ENCODE measurements at regions not wholly inside any gene's neighbourhood (a gene's known extent, or its start where the extent isn't known, plus 50 kb on each side); places are given as distances from the start of the nearest gene placed in this dataset.
"Not testable (repeated sequence)": the region's sequence is repeated elsewhere in the genome, so short reads cannot be mapped to it uniquely, and the experiment has no call there.

DNA sequence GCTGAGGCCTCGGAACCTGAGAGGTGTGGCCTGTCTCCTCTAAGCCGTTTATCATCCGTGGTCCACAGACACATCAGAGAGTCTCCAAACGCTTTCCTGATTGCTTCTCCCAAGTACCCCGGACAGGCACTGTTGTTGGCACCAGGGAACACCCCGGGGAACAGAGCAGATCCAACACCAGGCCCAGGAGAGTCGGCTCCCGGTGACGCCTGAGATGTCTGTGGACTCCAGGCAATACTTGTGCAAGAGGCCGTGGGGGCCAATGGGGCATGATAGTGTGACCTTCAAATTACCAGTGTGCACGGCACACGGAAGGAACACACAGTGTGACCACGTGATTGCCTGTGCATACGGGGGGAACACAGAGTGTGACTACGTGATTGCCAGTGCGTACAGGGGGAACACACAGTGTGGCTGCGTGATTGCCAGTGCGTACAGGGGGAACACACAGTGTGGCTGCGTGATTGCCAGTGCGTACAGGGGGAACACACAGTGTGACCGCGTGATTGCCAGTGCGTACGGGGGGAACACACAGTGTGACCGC, 136.6 kb downstream of the RTP5 start:
- TF ChIP-seq, protein P1, sequence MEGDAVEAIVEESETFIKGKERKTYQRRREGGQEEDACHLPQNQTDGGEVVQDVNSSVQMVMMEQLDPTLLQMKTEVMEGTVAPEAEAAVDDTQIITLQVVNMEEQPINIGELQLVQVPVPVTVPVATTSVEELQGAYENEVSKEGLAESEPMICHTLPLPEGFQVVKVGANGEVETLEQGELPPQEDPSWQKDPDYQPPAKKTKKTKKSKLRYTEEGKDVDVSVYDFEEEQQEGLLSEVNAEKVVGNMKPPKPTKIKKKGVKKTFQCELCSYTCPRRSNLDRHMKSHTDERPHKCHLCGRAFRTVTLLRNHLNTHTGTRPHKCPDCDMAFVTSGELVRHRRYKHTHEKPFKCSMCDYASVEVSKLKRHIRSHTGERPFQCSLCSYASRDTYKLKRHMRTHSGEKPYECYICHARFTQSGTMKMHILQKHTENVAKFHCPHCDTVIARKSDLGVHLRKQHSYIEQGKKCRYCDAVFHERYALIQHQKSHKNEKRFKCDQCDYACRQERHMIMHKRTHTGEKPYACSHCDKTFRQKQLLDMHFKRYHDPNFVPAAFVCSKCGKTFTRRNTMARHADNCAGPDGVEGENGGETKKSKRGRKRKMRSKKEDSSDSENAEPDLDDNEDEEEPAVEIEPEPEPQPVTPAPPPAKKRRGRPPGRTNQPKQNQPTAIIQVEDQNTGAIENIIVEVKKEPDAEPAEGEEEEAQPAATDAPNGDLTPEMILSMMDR (IDR thresholded peaks at IDR 0.05; ENCODE audit: poor library complexity): not testable (repeated sequence)
- TF ChIP-seq EZH2 (IDR thresholded peaks at IDR 0.05; ENCODE audit: borderline replicate concordance): not testable (repeated sequence)
